Breast epithelium (tissue), 4 donors: ENCODE measurements at regions not wholly inside any gene's neighbourhood (a gene's known extent, or its start where the extent isn't known, plus 50 kb on each side); places are given as distances from the start of the nearest gene placed in this dataset.

ENCODE experiments used
- DNase-seq, 2 donors: peaks; one replicate each; pipeline ENCODE4 v3.0.0-alpha.2; 2019; ENCODE audit warnings: low spot score in 2 of 2
- H3K27ac ChIP-seq, 2 donors: fragments of 200-600 bp; sonication (generic) in 1 of 2; one replicate each; pipeline ENCODE4 v1.5.1; 2016 to 2019; ENCODE audit warnings: mild to moderate bottlenecking in 1 of 2
- H3K27me3 ChIP-seq, 2 donors: fragments of 200-600 bp; sonication (generic) in 1 of 2; one replicate each; pipeline versions ENCODE4 v1.5.1 to v1.6.0; 2017 to 2019; ENCODE audit warnings: control low read depth in 1 of 2, mild to moderate bottlenecking in 1 of 2
- H3K36me3 ChIP-seq: fragments of 200-600 bp; one replicate; pipeline ENCODE4 v1.5.1; 2019
- H3K4me1 ChIP-seq, 2 donors: fragments of 200-600 bp; sonication (generic); one replicate each; pipeline ENCODE4 v1.5.1; 2016 to 2019; ENCODE audit warnings: control low read depth in 1 of 2
- H3K4me3 ChIP-seq, 3 donors: fragments of 200-600 bp; sonication (generic); 1 replicate in 2 of 3; 2 replicates in 1 of 3; pipeline ENCODE4 v1.5.1; 2016 to 2019; ENCODE audit warnings: mild to moderate bottlenecking in 3 of 3, moderate library complexity in 2 of 3
- H3K9me3 ChIP-seq, 2 donors: fragments of 200-600 bp; sonication (generic) in 1 of 2; one replicate each; pipeline ENCODE4 v1.5.1; 2016 to 2019; ENCODE audit warnings: control low read depth in 1 of 2
- CTCF ChIP-seq, 3 donors: fragments of 450-650 bp; IDR thresholded peaks; one replicate each; pipeline ENCODE4 v1.5.1; 2016 to 2017; ENCODE audit warnings: antibody characterized with exemption in 3 of 3, mild to moderate bottlenecking in 3 of 3, moderate library complexity in 3 of 3
- POLR2A ChIP-seq: fragments of 450-650 bp; IDR thresholded peaks from one replicate; pipeline ENCODE4 v1.6.1; 2016; ENCODE audit warnings: antibody characterized with exemption, mild to moderate bottlenecking, moderate library complexity
- POLR2AphosphoS5 ChIP-seq, 3 donors: sonication (generic); formaldehyde crosslinking; IDR thresholded peaks; one replicate each; pipeline ENCODE4 v1.6.1; 2017; ENCODE audit warnings: antibody characterized with exemption in 3 of 3
- intact Hi-C: fragments of 100-400 bp; cut with DNase I; formaldehyde crosslinking; loops from one replicate; pipeline ENCODE4 v1.15.1; 2023; ENCODE audit warnings: low total_unique reads

GRCh38 chr17:63246344-63246743 lies 199.8 kb downstream of the CYB561 start:
- intact Hi-C loops, result no loop called here
- Histone ChIP-seq H3K4me1 (no peaks in the 10 kb centered on the region), H3K27ac (no peak overlapping the region), H3K27me3 (no peaks in the 10 kb centered on the region), H3K36me3 (no peaks in the 10 kb centered on the region), H3K4me3 (no peak overlapping the region), H3K9me3 (peaks cover 0 to 4% of the 10 kb centered on the region in 2 donors)
- TF ChIP-seq POLR2AphosphoS5 (IDR thresholded peaks at IDR 0.05) (no peak), CTCF (IDR thresholded peaks at IDR 0.05) (no peak), POLR2A (no peak)
- DNase-seq, result no peak

GRCh38 chr17:63247706-63248105 lies 198.4 kb downstream of the CYB561 start:
- no peak for TF ChIP-seq POLR2A
- TF ChIP-seq POLR2AphosphoS5 (IDR thresholded peaks at IDR 0.05), result no peak
- no peak for TF ChIP-seq CTCF (IDR thresholded peaks at IDR 0.05)
- intact Hi-C loops, result no loop called here
- DNase-seq, result no peak
- H3K27me3 ChIP-seq, result no peaks in the 10 kb centered on the region
- no peak overlapping the region for H3K27ac ChIP-seq
- H3K4me1 ChIP-seq, result no peaks in the 10 kb centered on the region
- peaks cover 0 to 4% of the 10 kb centered on the region in 2 donors for H3K9me3 ChIP-seq
- H3K4me3 ChIP-seq, result no peak overlapping the region
- no peaks in the 10 kb centered on the region for H3K36me3 ChIP-seq

- H3K27ac ChIP-seq, result no peak overlapping the region
- no peaks in the 10 kb centered on the region for H3K4me1 ChIP-seq
- no peaks in the 10 kb centered on the region for H3K27me3 ChIP-seq
- intact Hi-C loops, result no loop called here
- no peak for DNase-seq
- H3K4me3 ChIP-seq, result no peak overlapping the region
- H3K36me3 ChIP-seq, result no peaks in the 10 kb centered on the region
- no peaks in the 10 kb centered on the region for H3K9me3 ChIP-seq
- TF ChIP-seq POLR2AphosphoS5 (IDR thresholded peaks at IDR 0.05) (no peak), POLR2A (no peak), CTCF (IDR thresholded peaks at IDR 0.05) (no peak)
Observed at GRCh38 chr17:63249256-63250004, 196.7 kb downstream of the CYB561 start.

GRCh38 chr17:63250830-63251229 lies 195.3 kb downstream of the CYB561 start:
- intact Hi-C loops, result no loop called here
- H3K27me3 ChIP-seq, result no peaks in the 10 kb centered on the region
- H3K4me1 ChIP-seq, result no peaks in the 10 kb centered on the region
- no peak overlapping the region for H3K4me3 ChIP-seq
- H3K9me3 ChIP-seq, result no peaks in the 10 kb centered on the region
- TF ChIP-seq POLR2AphosphoS5 (IDR thresholded peaks at IDR 0.05) (no peak), POLR2A (no peak), CTCF (IDR thresholded peaks at IDR 0.05) (no peak)
- no peak overlapping the region for H3K27ac ChIP-seq
- no peaks in the 10 kb centered on the region for H3K36me3 ChIP-seq
- DNase-seq, result no peak

GRCh38 chr17:63258785-63259184 lies 187.3 kb downstream of the CYB561 start:
- intact Hi-C loops, result no loop called here
- Histone ChIP-seq H3K4me1 (no peaks in the 10 kb centered on the region), H3K36me3 (no peaks in the 10 kb centered on the region), H3K4me3 (no peak overlapping the region), H3K27ac (peak overlapping the region in 1 of 2 donors; percentile 2), H3K27me3 (no peaks in the 10 kb centered on the region), H3K9me3 (no peaks in the 10 kb centered on the region)
- no peak for DNase-seq
- no peak for TF ChIP-seq POLR2A
- no peak for TF ChIP-seq POLR2AphosphoS5 (IDR thresholded peaks at IDR 0.05)
- no peak for TF ChIP-seq CTCF (IDR thresholded peaks at IDR 0.05)
